ENCODE measurements at regions not wholly inside any gene's neighbourhood (a gene's known extent, or its start where the extent isn't known, plus 50 kb on each side); places are given as distances from the start of the nearest gene placed in this dataset.

- TF ChIP-seq CTCF (IDR thresholded peaks at IDR 0.05; ENCODE audit: insufficient read depth, low read length) (no peak), POLR2AphosphoS5 (IDR thresholded peaks at IDR 0.05; ENCODE audit: low read depth) (no peak)
These were observed 449.5 kb upstream of the CDH5 start for GRCh38 chr16:65916995-65917394.
